Nephron progenitor cell (in vitro differentiated cells): ENCODE measurements at regions not wholly inside any gene's neighbourhood (a gene's known extent, or its start where the extent isn't known, plus 50 kb on each side); places are given as distances from the start of the nearest gene placed in this dataset.

Experiments used
- DNase-seq: peaks from one replicate; pipeline ENCODE4 v3.0.0; 2021
- H3K27ac Mint-ChIP-seq: 2 replicates; pipeline ENCODE4 v1.8.0; 2021; ENCODE audit warnings: mild to moderate bottlenecking, moderate library complexity, mixed read lengths
- H3K27me3 Mint-ChIP-seq: 2 replicates; pipeline ENCODE4 v1.8.0; 2021; ENCODE audit warnings: mild to moderate bottlenecking, low read depth, mixed read lengths; ENCODE audit not compliant: poor library complexity
- H3K36me3 Mint-ChIP-seq: 2 replicates; pipeline ENCODE4 v1.8.0; 2021; ENCODE audit warnings: low read depth, mixed read lengths
- H3K4me1 Mint-ChIP-seq: 2 replicates; pipeline ENCODE4 v1.8.0; 2021; ENCODE audit warnings: mixed read lengths
- H3K4me3 Mint-ChIP-seq: 2 replicates; pipeline ENCODE4 v1.8.0; 2021; ENCODE audit warnings: mild to moderate bottlenecking, moderate library complexity, mixed read lengths
- H3K9me3 Mint-ChIP-seq: 2 replicates; pipeline ENCODE4 v1.8.0; 2021; ENCODE audit warnings: mild to moderate bottlenecking, moderate library complexity, mixed read lengths
- CTCF ChIP-seq: fragments of 200-600 bp; sonication (generic); IDR thresholded peaks from 2 replicates; pipeline ENCODE4 v1.5.0; 2021; ENCODE audit warnings: antibody characterized with exemption

- H3K4me1 Mint-ChIP-seq = peaks cover 18% of the 10 kb centered on the region
- H3K27me3 Mint-ChIP-seq = peaks cover 8% of the 10 kb centered on the region
- DNase-seq = no peak
- H3K4me3 Mint-ChIP-seq = no peak overlapping the region
- H3K9me3 Mint-ChIP-seq = no peaks in the 10 kb centered on the region
- no peak overlapping the region for H3K27ac Mint-ChIP-seq
- H3K36me3 Mint-ChIP-seq = no peaks in the 10 kb centered on the region
- no peak for TF ChIP-seq CTCF
These were observed 318.4 kb downstream of the RPS6KC1 start for GRCh38 chr1:213369465-213369864.

DNA sequence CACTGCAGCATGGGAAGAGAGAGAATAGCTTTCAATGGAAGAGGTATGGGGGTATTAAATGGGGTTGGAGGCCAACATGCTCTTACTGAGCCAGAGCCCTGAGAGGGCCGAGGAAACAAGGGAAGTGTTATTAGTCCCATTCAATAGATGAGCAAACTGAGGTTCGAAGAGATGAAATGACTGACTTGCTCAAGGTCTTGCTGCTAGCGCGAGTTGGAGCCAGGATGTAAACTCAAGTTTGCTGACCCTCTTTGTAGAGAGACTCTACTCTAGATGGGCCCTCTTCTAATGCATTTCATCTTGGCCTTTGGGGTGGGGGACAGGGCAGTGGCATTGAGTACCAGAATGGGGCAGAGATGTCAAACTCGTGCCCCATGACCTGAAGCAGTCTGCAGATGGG lies 319.5 kb downstream of the RPS6KC1 start:
- Mint-ChIP-seq H3K27me3 (peaks cover 8% of the 10 kb centered on the region), H3K4me1 (peaks cover 21% of the 10 kb centered on the region), H3K27ac (no peak overlapping the region), H3K9me3 (no peaks in the 10 kb centered on the region), H3K4me3 (no peak overlapping the region), H3K36me3 (no peaks in the 10 kb centered on the region)
- no peak for TF ChIP-seq CTCF
- DNase-seq = no peak

DNA sequence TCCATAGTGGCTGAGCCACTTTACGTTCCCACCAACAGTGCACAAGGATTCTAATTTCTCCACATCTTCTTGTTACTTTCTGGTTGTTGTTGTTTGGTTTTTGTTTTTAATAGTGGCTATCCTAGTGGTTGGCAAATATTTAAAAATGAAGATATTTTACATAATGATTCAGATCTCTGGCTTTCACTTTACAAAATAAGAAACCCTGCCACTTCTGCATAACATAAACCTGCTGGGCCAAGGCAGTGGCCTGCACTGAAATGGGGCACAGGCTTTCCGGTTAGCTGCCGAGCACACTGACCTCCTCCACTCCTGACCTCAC lies 320.4 kb downstream of the RPS6KC1 start:
- no peaks in the 10 kb centered on the region for H3K9me3 Mint-ChIP-seq
- TF ChIP-seq CTCF = no peak
- H3K36me3 Mint-ChIP-seq = no peaks in the 10 kb centered on the region
- peaks cover 3% of the 10 kb centered on the region for H3K27me3 Mint-ChIP-seq
- H3K4me3 Mint-ChIP-seq = no peak overlapping the region
- peak overlapping the region; percentile 21 for H3K27ac Mint-ChIP-seq
- no peak for DNase-seq
- peaks cover 21% of the 10 kb centered on the region for H3K4me1 Mint-ChIP-seq

- DNase-seq = no peak
These were observed 321.0 kb downstream of the RPS6KC1 start for GRCh38 chr1:213371847-213372619.

GRCh38 chr1:213374369-213374768 lies 323.3 kb downstream of the RPS6KC1 start:
- Mint-ChIP-seq H3K27me3 (peaks cover 3% of the 10 kb centered on the region), H3K27ac (no peak overlapping the region), H3K4me1 (peaks cover 14% of the 10 kb centered on the region)

More at GRCh38 chr1:213371847-213372619, 321.0 kb downstream of the RPS6KC1 start:
- Mint-ChIP-seq H3K9me3 (no peaks in the 10 kb centered on the region), H3K27me3 (peaks cover 3% of the 10 kb centered on the region), H3K36me3 (no peaks in the 10 kb centered on the region), H3K4me1 (peaks cover 21% of the 10 kb centered on the region), H3K4me3 (no peak overlapping the region), H3K27ac (peak overlapping the region; percentile 21)
- no peak for TF ChIP-seq CTCF

More at GRCh38 chr1:213374369-213374768, 323.3 kb downstream of the RPS6KC1 start:
- peak; percentile 91 for DNase-seq
- peaks cover under 1% of the 10 kb centered on the region for H3K9me3 Mint-ChIP-seq
- peak; percentile 97 for TF ChIP-seq CTCF
- H3K4me3 Mint-ChIP-seq = no peak overlapping the region
- H3K36me3 Mint-ChIP-seq = peaks cover 5% of the 10 kb centered on the region
